NT2/D1 (cell line): ENCODE measurements at regions not wholly inside any gene's neighbourhood (a gene's known extent, or its start where the extent isn't known, plus 50 kb on each side); places are given as distances from the start of the nearest gene placed in this dataset.

Experiments used
- DNase-seq: peaks from one replicate; pipeline ENCODE4 v3.0.0-alpha.2; 2011; ENCODE audit warnings: low read depth, low spot score
- H3K27me3 ChIP-seq: 2 replicates; pipeline ENCODE4 v1.6.0; 2011; ENCODE audit warnings: mild to moderate bottlenecking; ENCODE audit not compliant: insufficient read length, insufficient read depth
- H3K36me3 ChIP-seq: 2 replicates; pipeline ENCODE4 v1.6.1; 2011; ENCODE audit warnings: mild to moderate bottlenecking, low read length, mixed read lengths; ENCODE audit not compliant: insufficient read depth, insufficient read length
- H3K4me1 ChIP-seq: 2 replicates; pipeline ENCODE4 v1.5.1; 2011; ENCODE audit not compliant: insufficient read depth, insufficient read length
- H3K4me3 ChIP-seq: 2 replicates; pipeline ENCODE4 v1.5.1; 2011; ENCODE audit warnings: low read depth; ENCODE audit not compliant: insufficient read length
- H3K9ac ChIP-seq: 2 replicates; pipeline ENCODE4 v1.6.0; 2011; ENCODE audit warnings: low read depth; ENCODE audit not compliant: insufficient read length
- H3K9me3 ChIP-seq: 2 replicates; pipeline ENCODE4 v1.5.1; 2011; ENCODE audit warnings: mild to moderate bottlenecking, low read length; ENCODE audit not compliant: insufficient read depth
- SUZ12 ChIP-seq: IDR thresholded peaks from 2 replicates; pipeline ENCODE4 v1.6.1; 2011; ENCODE audit not compliant: insufficient read length, insufficient read depth; ENCODE audit errors: extremely low read depth
- YY1 ChIP-seq: IDR thresholded peaks from 2 replicates; pipeline ENCODE4 v1.6.1; 2011; ENCODE audit not compliant: insufficient read length, insufficient read depth
- ZNF274 ChIP-seq: IDR thresholded peaks from 2 replicates; pipeline ENCODE4 v1.6.1; 2011; ENCODE audit warnings: mild to moderate bottlenecking, low read depth, low read length

- Histone ChIP-seq H3K27me3 (no peaks in the 10 kb centered on the region), H3K36me3 (no peaks in the 10 kb centered on the region), H3K4me1 (no peaks in the 10 kb centered on the region), H3K9me3 (no peaks in the 10 kb centered on the region), H3K4me3 (no peak overlapping the region), H3K9ac (no peak overlapping the region)
- TF ChIP-seq SUZ12 (no peak), YY1 (no peak)
- no peak for DNase-seq
Observed at GRCh38 chrX:147405764-147406163, 506.0 kb upstream of the FMR1 start.

- no peak overlapping the region for H3K9ac ChIP-seq
- H3K4me3 ChIP-seq, result no peak overlapping the region
- no peaks in the 10 kb centered on the region for H3K4me1 ChIP-seq
- no peaks in the 10 kb centered on the region for H3K9me3 ChIP-seq
- no peak for DNase-seq
- no peaks in the 10 kb centered on the region for H3K36me3 ChIP-seq
- H3K27me3 ChIP-seq, result no peaks in the 10 kb centered on the region
- TF ChIP-seq YY1 (no peak), SUZ12 (no peak), ZNF274 (no peak)
Observed at GRCh38 chrX:147403040-147403439, 508.7 kb upstream of the FMR1 start.

- Histone ChIP-seq H3K9ac (no peak overlapping the region), H3K36me3 (no peaks in the 10 kb centered on the region), H3K4me1 (peaks cover 3% of the 10 kb centered on the region), H3K4me3 (no peak overlapping the region), H3K27me3 (no peaks in the 10 kb centered on the region), H3K9me3 (no peaks in the 10 kb centered on the region)
- TF ChIP-seq SUZ12 (no peak), YY1 (no peak), ZNF274 (no peak)
- DNase-seq, result no peak
Observed at GRCh38 chrX:147378767-147379166, 533.0 kb upstream of the FMR1 start.

- no peaks in the 10 kb centered on the region for H3K36me3 ChIP-seq
- no peaks in the 10 kb centered on the region for H3K27me3 ChIP-seq
- H3K4me1 ChIP-seq, result peaks cover 3% of the 10 kb centered on the region
- no peak for DNase-seq
- no peak overlapping the region for H3K9ac ChIP-seq
- TF ChIP-seq SUZ12 (no peak), YY1 (no peak)
- H3K9me3 ChIP-seq, result no peaks in the 10 kb centered on the region
- no peak overlapping the region for H3K4me3 ChIP-seq
Observed at GRCh38 chrX:147377728-147378127, 534.0 kb upstream of the FMR1 start.

- no peaks in the 10 kb centered on the region for H3K36me3 ChIP-seq
- no peaks in the 10 kb centered on the region for H3K27me3 ChIP-seq
- DNase-seq, result peak; percentile 1
- H3K9ac ChIP-seq, result no peak overlapping the region
- peaks cover 3% of the 10 kb centered on the region for H3K4me1 ChIP-seq
- TF ChIP-seq YY1 (no peak), ZNF274 (no peak), SUZ12 (no peak)
- H3K4me3 ChIP-seq, result no peak overlapping the region
- no peaks in the 10 kb centered on the region for H3K9me3 ChIP-seq
Observed at GRCh38 chrX:147376601-147377422, 534.9 kb upstream of the FMR1 start.

- H3K9ac ChIP-seq, result no peak overlapping the region
- no peaks in the 10 kb centered on the region for H3K36me3 ChIP-seq
- no peaks in the 10 kb centered on the region for H3K9me3 ChIP-seq
- H3K4me1 ChIP-seq, result no peaks in the 10 kb centered on the region
- no peak overlapping the region for H3K4me3 ChIP-seq
- DNase-seq, result no peak
- TF ChIP-seq ZNF274 (no peak), SUZ12 (no peak), YY1 (no peak)
- no peaks in the 10 kb centered on the region for H3K27me3 ChIP-seq
Observed at GRCh38 chrX:147364896-147365295, 546.8 kb upstream of the FMR1 start.

- H3K4me1 ChIP-seq, result no peaks in the 10 kb centered on the region
- H3K9ac ChIP-seq, result no peak overlapping the region
- no peak overlapping the region for H3K4me3 ChIP-seq
- no peaks in the 10 kb centered on the region for H3K36me3 ChIP-seq
- no peak for DNase-seq
- no peaks in the 10 kb centered on the region for H3K9me3 ChIP-seq
- TF ChIP-seq ZNF274 (no peak), YY1 (no peak), SUZ12 (no peak)
- no peaks in the 10 kb centered on the region for H3K27me3 ChIP-seq
Observed at GRCh38 chrX:147351644-147352043, 537.1 kb upstream of the CXorf51A start.
